CD4-positive, alpha-beta T cell treated with Interleukin-15 for 4 hours (primary cell): ENCODE measurements at regions not wholly inside any gene's neighbourhood (a gene's known extent, or its start where the extent isn't known, plus 50 kb on each side); places are given as distances from the start of the nearest gene placed in this dataset.
"Not testable (repeated sequence)": the region's sequence is repeated elsewhere in the genome, so short reads cannot be mapped to it uniquely, and the experiment has no call there.

ENCODE experiments used
- DNase-seq: peaks from one replicate; pipeline ENCODE4 v3.0.0-alpha.2; 2020; ENCODE audit warnings: low spot score

GRCh38 chr2:56510610-56511009 is 326.8 kb downstream of the CCDC85A start:
- DNase-seq, result no peak

- no peak for DNase-seq
Observed at GRCh38 chr2:56515399-56515798, 331.6 kb downstream of the CCDC85A start.

GRCh38 chr2:56519806-56520205 is 336.0 kb downstream of the CCDC85A start:
- no peak for DNase-seq

- DNase-seq, result no peak
Observed at GRCh38 chr2:56522605-56523089, 338.9 kb downstream of the CCDC85A start.

GRCh38 chr2:56523816-56524215 is 340.0 kb downstream of the CCDC85A start:
- DNase-seq, result no peak

- DNase-seq, result no peak
Observed at GRCh38 chr2:56531668-56532420, 348.1 kb downstream of the CCDC85A start.

- no peak for DNase-seq
Observed at GRCh38 chr2:56534321-56534720, 350.5 kb downstream of the CCDC85A start.

GRCh38 chr2:56537756-56538155 is 354.0 kb downstream of the CCDC85A start:
- DNase-seq, result no peak

- DNase-seq, result no peak
Observed at GRCh38 chr2:56539618-56540017, 355.8 kb downstream of the CCDC85A start.

GRCh38 chr2:56540467-56540866 is 356.7 kb downstream of the CCDC85A start:
- no peak for DNase-seq

GRCh38 chr2:56540916-56541315 is 357.1 kb downstream of the CCDC85A start:
- DNase-seq, result no peak

- no peak for DNase-seq
Observed at GRCh38 chr2:56542213-56542612, 358.4 kb downstream of the CCDC85A start.

GRCh38 chr2:56565143-56565542 is 381.4 kb downstream of the CCDC85A start:
- no peak for DNase-seq

GRCh38 chr2:56571074-56571473 is 387.3 kb downstream of the CCDC85A start:
- DNase-seq, result no peak

- DNase-seq, result no peak
Observed at GRCh38 chr2:56576001-56576400, 392.2 kb downstream of the CCDC85A start.

GRCh38 chr2:56580242-56580641 is 396.5 kb downstream of the CCDC85A start:
- no peak for DNase-seq

- no peak for DNase-seq
Observed at GRCh38 chr2:56582570-56582969, 398.8 kb downstream of the CCDC85A start.

- no peak for DNase-seq
Observed at GRCh38 chr2:56583796-56584315, 400.1 kb downstream of the CCDC85A start.

GRCh38 chr2:56587456-56587855 is 403.7 kb downstream of the CCDC85A start:
- DNase-seq, result no peak

- no peak for DNase-seq
Observed at GRCh38 chr2:56589194-56589593, 405.4 kb downstream of the CCDC85A start.

GRCh38 chr2:56589835-56590234 is 406.0 kb downstream of the CCDC85A start:
- no peak for DNase-seq

- no peak for DNase-seq
Observed at GRCh38 chr2:56590611-56591010, 406.8 kb downstream of the CCDC85A start.

- not testable (repeated sequence) for DNase-seq
Observed at GRCh38 chr2:56606086-56606485, 422.3 kb downstream of the CCDC85A start.

- DNase-seq, result no peak
Observed at GRCh38 chr2:56613254-56613653, 429.5 kb downstream of the CCDC85A start.
